GM19324 (cell line): ENCODE measurements at regions not wholly inside any gene's neighbourhood (a gene's known extent, or its start where the extent isn't known, plus 50 kb on each side); places are given as distances from the start of the nearest gene placed in this dataset.
"Not testable (repeated sequence)": the region's sequence is repeated elsewhere in the genome, so short reads cannot be mapped to it uniquely, and the experiment has no call there.

Experiments used
- ATAC-seq: cut with Tn5 transposase; IDR thresholded peaks from one replicate; pipeline ENCODE4 v1.9.1; 2021; ENCODE audit warnings: mild to moderate bottlenecking, moderate library complexity; ENCODE audit not compliant: unreplicated experiment, low FRiP score

GRCh38 chr5:155586808-155587207 lies 573.3 kb downstream of the KIF4B start:
- ATAC-seq, result not testable (repeated sequence)

DNA sequence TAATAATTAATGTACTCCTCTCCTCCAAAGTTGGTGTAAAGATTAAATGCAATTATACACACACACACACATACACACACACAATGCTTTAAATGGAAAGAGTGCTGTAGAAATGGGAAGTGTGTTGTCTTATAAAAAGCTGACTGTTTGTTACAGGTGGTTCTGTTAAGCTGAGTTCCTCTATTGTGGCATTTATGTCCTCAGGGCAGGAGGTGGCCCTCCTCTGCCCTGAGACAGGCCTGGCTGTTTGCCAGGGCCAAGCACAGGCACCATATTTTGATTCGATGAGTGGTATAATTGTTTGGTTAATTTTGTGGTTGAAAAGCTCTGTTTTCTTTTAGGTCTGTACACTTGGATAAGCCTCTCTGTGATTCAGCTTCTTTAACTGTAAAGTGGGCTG lies 573.9 kb downstream of the KIF4B start:
- no peak for ATAC-seq

DNA sequence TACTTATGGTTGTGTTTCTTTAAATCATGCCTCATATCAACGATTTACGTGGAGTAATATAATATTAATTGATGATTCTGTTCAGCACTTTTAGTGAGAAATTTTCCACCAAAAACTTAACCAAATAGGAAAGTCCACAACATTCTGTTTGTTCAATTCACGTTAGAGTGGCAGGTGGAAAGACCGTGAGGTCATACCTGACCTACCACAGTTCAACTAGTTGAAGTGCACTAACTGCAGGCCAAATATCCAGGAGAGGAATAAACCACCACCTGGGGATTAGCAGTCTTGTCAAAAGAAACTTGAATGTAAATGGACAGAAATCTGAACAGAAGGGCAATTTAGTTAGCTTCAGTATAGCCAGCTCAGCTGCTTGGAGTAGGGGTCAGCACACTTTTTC lies 577.7 kb downstream of the KIF4B start:
- no peak for ATAC-seq

DNA sequence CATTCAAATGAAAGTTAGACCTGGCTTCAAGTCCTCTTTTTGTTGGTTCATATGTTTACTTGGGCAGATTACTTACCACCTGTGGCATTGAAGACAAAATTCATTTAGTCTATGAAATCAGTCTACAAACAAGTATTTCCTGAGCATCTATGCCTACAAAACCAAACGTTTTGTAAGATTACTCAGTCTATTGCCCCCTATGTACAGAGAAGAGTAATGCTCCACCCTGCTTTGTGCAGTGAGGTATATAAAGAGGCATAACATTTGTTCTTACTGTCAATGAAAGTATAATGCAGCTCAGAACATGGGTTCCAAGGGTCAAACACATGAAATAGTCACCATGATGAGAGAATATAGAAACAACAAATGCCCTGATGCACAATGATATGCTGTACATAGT lies 580.7 kb downstream of the KIF4B start:
- no peak for ATAC-seq

- ATAC-seq, result no peak
These were observed 582.2 kb downstream of the KIF4B start for GRCh38 chr5:155595791-155596190.

DNA sequence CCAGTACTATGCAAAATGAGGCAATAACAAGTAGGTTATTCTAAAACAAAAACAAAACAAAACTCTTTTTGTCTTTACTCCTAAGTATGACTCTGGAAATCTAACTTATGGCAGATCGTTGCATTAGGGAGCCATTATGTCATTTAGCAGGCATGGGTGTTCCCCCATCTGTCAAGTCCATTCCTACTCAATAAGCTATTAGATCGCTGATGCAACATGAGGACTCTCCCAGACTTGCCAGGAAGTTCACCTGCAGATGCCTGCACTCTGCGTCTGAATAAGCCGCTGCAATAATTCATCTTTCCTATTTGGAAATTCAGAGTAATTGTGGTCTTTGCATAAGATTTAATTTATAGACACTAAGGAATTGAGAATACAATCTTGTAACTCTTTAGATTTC lies 585.0 kb downstream of the KIF4B start:
- no peak for ATAC-seq

- no peak for ATAC-seq
These were observed 592.4 kb downstream of the KIF4B start for GRCh38 chr5:155605920-155606319.

DNA sequence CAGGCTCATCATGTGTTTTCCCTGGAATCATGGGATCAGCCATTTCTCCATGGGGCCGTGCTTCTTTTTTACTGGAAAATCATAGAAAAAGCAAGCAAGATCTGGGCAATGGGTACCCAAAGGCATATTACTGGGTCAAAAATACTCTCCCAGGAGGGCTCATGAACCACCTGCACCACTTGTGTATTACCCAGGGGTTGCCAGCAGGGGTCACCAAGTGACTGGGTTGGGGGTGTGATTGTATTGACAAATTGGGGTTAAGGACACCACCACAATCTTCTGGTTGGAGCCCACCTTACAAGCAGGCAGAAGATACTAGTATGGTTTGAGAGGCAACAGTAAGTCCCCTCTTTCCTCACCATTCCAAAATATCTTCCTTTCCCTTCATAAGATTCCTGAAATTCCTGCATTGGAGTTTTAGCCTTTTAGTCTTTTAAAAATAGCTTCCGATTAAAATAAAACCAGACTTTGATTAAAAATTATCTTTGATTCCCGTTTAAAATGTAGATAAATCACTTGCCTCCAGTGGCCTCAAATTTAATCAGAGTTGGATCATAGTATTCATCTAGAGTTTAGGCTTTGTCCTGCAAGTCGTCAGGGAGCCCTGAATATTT lies 603.3 kb downstream of the KIF4B start:
- ATAC-seq, result no peak

GRCh38 chr5:155619688-155620087 lies 606.1 kb downstream of the KIF4B start:
- ATAC-seq, result no peak

DNA sequence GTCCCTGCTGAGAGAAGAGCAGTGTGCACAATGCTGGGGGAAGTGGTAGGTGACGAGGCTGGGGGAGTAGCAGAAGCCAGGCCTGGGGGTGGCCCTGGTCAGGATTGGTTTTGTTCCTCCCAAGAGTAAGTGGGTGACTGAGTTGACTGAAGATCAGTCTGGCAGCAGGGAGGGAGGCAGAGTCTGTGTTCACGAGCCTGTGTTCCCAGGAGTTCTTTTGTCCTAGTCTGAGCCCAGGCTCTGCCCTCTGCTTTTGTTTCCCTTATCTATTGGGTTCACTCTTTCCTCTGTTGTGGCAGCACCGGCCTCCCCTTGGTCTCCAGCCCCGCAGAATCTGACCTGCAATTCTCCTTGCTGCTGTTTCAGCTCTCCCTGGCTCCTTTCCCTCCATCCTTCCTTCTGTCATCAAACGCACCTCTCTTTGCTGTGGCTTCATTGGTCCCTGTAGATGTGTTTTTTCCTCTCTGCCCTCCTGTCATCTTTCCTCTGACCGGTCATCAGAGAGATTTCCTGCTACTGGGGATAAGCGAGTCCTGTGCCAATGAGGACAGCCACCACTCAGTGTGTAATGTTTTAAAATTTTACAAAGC lies 607.4 kb downstream of the KIF4B start:
- no peak for ATAC-seq

- no peak for ATAC-seq
These were observed 611.2 kb downstream of the KIF4B start for GRCh38 chr5:155624597-155625241.

DNA sequence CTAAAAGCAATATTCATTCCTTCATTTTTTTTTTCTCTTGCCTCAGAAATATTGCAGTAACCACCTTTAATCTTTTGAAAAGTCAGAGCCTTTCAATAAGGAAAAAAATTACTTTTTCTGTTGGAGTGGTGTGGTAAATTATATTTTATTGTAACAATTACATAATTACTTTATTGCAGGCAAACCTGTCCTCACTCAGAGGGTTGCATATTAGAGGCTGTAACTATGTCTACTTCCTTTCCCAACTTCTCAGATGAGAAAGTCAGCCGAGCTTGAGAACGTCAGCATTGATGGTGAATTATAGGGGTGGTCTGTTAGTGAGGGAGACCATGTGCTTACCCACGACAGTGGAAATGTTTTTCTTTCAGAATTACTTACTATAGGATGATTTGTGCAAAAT lies 611.8 kb downstream of the KIF4B start:
- ATAC-seq, result no peak

DNA sequence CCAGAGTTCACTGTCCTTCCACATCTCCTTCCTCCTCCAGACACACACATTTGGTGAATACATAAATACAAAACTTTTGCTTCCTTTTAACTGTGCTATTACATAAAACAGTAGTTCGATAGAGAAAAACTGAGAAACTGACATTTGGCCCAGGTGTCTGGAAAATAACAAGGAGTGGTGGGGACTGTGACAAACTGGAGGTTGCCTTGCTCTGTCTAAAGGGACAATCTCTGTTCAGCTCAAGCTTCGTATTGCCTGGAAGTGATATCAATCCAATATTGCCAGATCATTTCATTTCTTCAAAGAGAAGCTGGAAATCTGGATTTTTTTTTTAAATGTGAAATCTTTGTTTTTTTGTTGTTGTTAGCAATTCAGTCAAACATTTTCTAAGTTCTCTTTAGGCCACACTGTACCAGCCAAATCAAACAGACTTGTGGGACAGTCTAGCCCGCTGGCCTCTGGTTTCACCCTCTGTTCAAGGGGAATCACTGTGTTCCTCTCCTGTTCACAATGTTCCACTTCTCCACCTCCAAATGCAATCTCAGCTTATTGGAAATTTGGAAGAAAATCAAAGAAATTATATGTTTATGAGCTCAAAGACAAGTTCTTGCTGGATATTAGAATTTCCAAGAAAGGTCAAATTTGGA lies 612.5 kb downstream of the KIF4B start:
- no peak for ATAC-seq

DNA sequence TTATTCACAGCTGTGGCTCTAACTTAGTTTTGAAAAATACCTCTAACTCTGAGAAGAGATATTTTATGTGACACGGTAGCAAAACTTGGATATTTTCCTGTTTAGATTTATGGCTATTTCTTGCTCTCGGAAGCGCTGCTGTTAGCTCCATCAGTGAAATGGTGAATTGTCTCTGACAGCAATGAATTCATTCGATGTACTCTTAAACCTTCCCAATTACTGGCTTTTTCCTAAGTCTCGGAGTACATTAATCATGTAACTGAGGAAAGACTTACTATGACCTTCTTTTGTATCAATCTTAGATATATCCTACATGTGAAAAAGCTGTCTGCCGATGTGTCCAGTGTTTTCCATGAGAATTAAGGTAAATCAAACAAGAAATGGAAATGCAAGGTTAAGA lies 613.0 kb downstream of the KIF4B start:
- ATAC-seq, result no peak

DNA sequence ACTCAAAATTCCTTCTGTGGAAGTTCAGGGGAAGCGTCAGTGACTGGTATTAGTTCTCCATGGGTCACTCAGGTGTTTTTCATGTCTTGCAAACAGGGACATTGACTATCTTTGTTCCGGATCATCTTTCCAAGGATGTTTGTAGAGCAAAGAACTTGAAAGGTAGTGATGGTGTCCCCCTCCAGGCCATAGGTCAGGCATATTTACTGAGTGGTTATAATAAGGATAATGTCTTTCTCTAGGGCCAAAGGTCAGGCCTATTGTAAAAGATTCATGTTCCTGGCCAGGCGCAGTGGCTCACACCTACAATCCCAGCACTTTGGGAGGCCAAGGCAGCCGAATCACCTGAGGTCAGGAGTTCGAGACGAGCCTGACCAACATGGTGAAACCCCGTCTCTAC lies 614.8 kb downstream of the KIF4B start:
- no peak for ATAC-seq

DNA sequence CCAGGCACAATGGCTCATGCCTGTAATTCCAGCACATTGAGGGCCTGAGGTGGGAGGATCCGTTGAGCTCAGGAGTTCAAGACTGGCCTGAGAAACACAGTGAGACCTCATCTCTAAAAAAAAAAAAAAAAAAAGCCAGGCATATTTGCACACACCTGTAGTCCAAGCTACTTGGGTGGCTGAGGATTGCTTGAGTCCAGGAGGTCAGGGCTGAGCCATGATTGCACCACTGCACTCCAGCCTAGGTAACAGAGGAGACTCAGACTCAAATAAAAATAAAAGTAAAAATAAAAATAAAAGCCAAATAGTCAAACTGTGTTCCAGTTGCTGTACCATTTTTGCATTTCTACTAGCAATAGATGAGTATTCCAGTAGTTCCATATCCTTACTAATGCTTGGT lies 616.0 kb downstream of the KIF4B start:
- no peak for ATAC-seq

DNA sequence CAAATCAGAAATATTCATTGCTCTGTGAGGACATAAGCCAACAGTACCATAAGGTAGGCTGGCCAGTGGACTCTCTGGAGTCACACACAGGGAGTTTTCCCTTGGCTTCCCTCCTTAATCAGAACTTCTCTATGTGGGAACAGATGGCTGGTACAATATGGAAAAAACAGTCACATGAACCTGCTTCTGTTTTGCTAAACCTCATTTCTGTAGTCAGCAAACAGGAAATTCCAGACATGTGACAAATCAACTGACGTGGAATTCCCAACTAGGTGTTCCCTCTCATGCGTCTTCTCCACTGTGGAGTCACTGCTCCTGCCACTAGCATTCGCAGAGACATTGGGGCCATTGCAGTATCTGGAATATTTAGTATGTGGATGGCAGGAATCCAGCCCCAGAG lies 617.6 kb downstream of the KIF4B start:
- no peak for ATAC-seq

DNA sequence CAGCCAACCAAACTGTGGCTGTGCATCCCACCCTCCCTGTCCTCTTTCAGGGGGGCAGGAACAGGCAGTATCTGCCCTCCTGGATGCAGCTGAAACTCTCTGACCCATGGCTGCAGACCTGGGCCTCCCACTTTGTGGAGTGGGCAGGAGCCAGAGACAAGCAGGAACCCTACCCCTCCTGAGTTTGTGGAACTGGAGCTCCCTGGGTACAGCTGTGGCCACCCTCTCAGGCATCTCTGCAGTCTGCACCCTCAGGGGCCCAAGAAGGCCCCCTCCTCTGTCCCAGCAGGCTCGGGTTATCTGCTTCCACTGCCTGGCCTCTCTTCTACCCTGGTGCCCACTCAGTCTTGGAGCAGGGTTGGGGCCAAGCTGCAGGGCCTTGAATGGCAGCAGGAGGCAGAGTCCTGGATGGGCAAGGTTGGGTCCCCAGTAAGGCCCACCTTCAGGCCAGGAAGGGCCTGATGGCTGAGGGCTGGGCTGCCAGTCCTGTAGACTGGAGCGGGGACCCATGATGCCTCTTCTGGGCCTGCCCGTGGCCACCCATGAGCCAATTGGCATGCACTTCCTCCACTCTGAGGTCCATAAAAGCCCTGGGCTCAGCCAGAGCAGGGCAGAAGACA lies 619.9 kb downstream of the KIF4B start:
- no peak for ATAC-seq

DNA sequence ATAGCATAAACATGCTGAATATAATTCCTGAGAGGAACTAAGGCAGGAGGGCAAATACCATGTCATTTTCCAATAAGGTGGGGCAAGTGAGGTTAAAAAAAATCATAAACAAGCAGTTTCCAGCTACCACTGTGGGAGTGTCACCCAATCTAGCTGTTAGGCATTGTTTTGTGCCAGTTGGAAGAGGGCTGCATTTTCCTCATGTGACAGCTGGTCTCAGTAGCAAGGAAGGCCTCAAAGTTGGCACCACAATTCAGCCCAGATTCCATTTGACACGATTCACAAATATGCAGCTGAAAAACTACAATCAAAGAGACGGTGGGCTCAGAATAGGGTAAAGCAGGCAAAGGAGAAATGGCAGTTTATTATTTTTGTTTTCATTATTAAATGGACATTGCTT lies 636.1 kb downstream of the KIF4B start:
- no peak for ATAC-seq

GRCh38 chr5:155655569-155655968 lies 642.0 kb downstream of the KIF4B start:
- no peak for ATAC-seq

DNA sequence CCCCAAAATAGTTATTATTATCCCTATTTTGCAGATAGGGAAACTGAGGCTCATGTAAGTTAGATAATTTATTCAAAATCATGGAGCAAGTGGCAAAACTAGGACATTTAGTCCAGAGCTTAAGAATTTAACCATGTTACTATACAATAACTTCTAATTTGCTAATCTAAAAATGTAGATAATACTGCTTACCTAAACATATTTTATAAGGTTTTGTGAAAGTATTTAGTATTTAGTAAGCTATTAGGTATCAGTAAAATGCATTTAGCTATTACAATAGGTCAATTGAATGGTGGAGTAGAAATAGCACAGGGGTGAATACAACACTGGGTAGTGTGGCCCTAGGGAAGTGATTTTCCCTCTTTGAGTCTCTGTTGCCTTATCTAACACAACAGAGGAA lies 648.3 kb downstream of the KIF4B start:
- ATAC-seq, result no peak
